CD4-positive, alpha-beta T cell treated with Interferon alpha-2 for 1 hour (primary cell): ENCODE measurements at regions not wholly inside any gene's neighbourhood (a gene's known extent, or its start where the extent isn't known, plus 50 kb on each side); places are given as distances from the start of the nearest gene placed in this dataset.

Source experiments
- DNase-seq, 2 donors: peaks; one replicate each; pipeline ENCODE4 v3.0.0-alpha.2; 2020 to 2022

DNA sequence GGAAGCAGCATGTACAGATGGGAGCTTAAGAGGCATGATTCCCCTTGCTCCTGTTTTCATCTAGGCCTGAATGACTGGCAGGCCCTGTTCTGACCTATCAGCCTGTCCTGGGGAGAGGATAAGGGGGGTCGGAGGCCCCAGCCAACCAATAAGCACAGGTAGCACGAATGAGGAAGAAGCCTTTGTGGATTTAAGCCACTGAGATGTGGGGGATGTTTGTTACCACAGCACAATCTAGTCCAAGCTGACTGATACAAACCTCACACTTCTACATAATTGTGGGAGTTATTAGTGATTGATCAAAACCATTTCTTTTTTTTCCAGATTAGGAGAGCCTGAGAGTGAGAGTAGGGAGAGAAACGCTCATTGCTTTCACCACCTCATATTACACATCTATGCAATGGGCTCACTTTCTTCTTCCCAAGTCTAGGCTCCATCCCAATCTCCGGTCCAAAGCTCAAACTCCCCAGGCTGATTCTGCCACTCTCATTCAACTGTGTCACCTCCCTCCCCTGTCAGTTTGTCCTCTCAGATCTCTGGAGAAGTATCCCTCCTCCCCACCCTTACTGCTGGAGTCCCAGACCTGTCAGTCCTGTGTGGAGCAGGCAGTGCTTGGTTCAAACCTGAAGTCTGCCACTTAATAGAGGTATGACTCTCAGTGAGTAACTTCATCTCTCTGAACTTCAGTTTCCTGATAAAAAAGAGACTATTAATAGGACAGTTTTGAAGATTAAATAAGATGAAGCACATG lies 220.5 kb downstream of the PTPRU start:
- no peak for DNase-seq

DNA sequence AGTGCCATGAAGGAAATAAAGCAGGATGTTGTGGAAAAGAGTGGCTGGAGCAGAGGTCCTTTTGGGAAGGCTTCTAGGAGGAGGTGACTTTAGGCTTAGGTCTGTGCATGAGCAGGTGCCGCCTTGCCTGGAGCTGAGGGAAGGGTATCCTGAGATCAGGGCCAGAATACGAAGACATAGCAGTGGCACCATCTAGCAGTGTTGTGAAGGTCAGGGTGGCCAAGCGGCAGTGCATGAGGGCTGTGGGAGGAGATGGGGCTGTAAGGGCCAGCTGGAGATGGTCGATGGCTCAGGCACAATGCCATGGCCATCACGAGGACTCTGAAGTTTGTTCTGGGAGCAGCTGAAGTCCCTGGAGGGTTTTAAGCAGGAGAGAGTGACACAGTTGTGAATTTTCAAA lies 219.5 kb downstream of the PTPRU start:
- DNase-seq: no peak

DNA sequence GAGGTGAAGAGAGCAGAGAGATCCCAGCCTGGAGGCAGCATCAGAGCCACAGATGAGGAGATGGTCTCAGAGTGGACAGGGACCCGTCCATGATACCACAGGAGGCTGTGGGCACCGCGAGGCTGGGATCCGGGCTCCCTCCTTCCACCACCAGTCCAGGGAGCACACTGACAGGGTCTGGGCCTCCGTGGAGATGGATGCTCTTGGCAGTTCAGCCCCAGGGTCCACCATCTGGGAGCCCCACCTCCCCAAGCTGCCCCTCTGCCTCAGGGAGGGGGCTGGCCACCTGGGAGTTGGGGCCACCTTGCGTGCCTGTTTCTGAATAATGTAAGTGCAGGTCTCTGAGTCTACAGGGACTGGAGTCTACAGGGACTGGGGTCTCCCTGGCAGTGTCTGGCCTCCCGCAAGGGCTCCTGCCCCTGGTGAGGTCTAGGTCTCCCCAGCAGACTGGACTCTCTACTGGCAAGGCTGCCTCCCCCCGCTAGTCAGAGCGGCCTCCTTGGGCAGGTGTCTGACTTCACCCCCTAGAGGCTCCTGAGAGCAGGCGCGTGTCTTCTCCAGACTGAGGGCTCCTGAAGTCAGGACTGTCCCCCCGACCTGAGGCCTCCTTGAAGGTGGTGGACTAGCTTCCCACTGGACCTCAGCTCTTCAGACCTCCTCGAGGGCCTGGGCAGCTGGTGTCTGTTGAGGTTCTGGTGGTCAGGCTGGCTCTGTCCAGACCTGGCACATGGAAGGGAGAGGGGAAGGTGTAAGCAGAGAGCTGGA lies 218.5 kb downstream of the PTPRU start:
- no peak for DNase-seq

DNA sequence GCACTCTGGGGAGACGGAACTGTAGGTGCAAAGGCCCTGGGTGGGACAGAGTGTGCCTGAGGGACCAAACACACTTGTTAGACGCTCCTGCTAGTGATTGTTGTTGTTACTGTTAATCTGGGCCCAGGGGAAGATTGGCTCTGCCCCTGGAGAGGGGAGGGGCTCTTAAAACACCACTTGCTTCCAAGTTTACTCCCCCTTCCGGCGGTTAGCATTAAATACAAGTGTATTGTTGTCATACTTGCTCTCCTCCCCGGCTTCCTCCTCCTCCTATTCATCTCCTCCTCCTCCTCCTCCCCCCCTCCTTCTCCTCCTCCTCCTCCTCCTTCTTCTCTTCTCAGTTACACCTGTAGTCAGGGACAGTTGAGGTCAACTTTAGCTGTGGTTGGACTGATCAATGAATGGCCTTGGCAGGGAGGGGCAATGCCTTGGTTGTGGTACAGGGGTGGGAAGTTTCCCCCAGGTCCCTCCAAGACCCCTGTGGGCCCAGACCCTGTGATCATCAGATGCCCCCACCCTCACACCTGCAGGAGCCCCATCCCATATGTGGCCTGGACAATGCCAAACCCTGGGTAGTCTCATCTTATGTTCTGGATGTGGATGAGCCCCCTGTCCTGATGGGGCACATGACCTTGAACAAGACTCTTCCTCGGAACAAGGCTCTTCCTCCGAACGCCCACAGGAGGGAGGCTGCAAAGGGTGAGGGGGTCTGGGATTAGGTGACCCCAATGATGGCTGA lies 217.3 kb downstream of the PTPRU start:
- DNase-seq: no peak

DNA sequence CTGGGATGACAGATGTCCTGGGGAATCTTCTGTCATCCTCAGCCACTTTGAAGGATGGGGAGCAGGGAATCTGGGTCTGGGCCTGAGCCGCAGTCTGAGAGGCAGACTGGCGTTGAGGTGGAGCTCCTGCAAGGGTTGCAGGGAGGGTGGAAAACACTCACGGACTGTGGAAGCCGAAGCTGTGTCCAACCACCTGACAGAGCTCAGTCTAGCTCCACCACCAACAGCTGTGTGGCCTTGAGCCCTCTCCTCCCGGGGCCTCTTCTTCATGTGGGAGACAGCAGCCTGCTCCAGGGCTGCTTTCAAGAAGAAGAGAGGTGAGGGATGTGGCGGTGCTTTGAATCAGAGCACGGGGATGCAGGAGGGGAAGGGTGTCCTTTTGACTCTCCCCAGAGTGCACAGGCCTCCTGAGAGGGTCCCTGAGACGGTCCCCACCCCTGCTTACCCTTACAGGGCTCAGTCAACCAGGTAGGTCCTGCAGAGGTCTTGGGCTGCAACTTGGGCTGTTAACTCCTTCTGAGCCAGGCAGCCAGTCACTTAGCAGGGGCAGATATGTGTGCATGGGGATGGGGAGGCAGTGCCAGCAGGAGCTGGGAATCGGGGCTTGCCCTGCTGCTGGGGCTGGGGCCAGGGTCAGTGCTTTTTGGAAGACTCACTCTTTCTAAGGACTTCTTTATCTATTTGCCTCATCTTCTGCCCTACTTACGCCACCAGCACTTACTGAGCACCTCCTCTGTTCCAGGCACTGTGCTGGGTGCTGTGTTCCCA lies 216.3 kb downstream of the PTPRU start:
- DNase-seq: no peak

DNA sequence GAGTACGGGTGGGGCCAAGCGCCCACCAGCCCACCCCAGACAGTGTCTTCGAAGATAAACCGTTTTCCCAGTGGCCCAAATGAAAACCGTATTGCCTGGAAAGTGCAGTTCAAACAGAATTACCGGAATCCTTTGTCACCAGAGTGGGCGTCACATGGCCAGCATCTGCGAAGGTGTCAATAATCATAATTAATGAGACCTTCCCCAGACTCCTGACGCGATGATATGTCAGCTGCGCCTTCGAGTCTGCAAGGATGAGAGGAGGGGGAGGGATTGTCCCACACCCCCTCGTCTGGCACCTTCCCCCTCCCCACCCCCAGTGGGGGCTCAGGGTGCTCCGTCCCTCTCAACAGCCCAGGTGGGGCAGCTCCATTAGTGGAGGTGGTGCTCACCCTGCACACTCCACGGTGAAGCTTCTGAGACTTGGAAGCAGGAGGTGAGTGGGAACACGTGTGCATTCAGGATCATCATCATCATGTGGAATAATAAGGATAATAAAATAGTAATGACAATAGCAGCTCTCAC lies 215.1 kb downstream of the PTPRU start:
- no peak for DNase-seq

DNA sequence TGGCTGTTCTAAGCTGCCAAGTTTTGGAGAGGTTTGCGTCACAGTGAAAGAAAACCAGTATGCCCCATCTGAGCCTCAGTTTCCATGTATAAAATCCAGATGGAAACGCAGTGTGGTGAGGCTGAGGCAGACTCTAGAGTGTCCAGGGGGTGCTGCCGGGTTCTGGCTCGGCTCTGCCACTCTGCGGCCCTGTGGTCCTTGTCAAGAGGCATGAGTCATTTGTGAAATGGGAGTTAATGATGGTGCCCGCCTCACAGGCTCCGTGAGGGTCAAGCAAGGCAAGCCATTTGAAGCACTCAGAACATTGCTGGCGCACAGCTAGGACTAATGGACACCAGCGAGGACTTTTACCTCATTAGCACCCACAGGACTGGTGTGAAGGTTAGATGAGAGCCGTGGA lies 214.3 kb downstream of the PTPRU start:
- no peak for DNase-seq

DNA sequence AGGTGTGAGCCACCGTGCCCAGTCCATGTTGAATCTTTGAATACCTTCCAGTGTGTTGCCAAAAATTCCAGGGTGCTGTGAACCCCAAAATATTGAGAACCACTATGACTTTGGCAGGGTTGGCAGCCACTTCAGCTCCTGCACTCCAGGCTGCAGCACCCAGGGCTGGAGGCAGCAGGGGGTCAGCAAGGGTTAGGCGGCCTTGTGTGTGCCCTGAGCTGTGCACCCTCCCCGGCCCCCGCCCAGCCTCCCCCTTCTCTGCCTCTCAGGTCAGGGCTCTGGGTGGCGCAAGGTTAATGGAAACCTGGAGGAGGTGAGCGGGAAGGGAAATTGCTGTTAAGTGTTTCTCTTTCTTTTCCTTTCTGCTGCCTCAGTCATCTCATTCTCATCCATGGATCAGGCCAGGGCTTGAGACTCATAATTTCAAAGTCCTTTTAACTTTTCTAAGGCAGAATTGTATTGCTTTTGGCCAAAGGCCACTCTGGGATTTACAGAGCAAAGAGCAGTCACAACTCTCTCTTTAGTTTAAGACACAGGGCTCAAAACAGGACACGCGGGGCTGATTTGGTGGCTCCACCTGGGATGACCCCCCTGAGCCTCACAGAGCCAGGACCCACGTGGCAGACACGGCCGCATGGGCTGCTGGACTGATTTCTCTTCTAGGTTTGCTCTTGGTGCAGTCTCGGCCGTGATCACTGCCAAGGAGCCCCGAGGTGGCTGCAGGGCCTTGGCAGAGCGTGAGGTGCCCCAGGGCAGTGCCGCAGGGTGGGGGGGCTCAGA lies 212.3 kb downstream of the PTPRU start:
- DNase-seq: no peak

DNA sequence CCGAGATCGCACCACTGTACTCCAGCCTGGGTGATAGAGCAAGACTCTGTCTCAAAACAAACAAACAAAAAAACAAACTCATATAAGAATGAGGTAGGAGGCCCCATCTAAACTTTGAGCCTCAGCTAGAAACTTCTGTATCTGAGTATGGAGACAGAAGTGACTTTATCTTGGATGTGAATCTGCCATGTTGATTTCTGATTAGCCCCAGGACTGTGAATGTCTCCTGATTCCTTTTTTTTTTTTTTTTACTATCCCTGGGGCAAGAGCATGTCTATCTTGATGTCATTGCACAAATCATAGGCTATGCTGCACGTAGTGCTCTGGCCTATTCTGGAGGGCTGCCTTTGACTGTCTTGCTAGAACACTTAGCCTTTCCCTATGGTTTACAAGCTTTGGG lies 211.0 kb downstream of the PTPRU start:
- DNase-seq: no peak

DNA sequence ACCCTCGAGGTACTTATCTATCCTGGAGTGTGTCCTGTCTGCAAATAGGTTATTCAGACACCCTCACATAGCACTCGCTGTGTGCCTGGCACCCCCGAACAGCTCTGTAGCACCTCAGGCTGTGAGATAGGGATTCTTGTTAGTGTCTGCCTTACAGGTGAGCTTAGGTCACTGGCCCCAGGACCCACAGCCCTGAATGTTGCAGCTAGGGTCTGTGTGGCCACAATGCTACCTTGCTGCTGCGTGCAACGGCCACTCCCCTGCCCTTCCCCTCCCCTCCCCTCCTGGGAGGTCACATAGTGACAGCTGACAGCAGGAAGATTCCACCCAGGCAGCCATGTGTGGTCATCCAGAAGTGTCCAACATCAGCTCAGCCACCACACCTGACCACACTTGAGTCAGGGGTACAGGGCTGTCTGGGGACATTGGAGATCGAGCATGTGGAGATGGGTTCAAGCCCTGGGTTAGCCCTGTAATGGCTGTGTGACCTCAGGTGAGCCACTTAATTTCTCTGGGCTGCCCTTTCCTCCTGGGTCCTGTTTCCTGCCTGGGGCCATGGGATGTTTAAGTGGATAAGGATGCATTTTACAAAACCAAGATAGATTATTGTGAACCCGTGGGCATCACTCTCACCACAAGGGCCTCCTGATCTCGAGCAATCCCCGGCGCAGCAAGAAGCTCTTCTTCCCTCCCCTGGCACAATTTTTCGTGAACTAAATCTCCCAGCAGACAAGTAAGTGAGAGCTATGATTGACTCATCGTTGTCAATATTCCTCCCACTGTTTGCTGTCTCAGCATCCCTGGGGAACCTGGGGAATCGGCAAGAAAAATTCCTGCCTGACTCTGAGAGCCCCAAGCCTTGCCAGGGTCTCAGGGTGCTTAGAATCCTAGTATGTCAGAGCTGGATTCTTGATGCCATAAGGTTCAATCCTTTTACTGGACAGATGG lies 208.7 kb downstream of the PTPRU start:
- no peak for DNase-seq

DNA sequence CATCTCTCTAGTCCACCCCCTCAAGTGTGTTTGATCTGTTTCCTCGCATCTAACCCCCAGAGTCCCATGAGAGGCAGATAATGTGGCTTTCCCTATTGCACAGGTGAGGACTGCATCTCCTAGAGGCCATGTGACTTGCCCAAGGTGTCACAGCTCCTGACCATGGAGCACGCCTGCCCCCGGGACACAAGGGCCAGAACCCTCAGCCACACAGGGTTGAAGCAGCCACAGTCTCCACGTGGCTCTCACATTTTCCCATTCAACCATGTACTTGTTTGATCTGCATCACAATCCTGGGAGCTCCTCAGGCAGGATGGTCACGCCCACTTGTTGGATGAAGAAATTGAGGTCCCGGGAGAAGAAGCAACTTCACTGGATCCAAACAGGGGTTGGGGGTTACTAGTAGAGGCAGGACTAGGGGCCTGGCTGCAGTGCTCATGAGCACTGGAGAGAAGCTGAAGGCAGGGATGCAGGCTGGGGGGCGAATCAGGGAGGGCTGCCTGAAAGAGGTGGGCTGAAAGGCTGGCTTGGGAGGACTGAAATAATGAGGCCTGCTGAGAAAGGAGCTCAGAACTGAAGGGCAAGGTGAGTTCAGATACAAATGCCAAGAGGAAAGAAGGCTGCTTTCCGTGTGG lies 207.9 kb downstream of the PTPRU start:
- DNase-seq: no peak

DNA sequence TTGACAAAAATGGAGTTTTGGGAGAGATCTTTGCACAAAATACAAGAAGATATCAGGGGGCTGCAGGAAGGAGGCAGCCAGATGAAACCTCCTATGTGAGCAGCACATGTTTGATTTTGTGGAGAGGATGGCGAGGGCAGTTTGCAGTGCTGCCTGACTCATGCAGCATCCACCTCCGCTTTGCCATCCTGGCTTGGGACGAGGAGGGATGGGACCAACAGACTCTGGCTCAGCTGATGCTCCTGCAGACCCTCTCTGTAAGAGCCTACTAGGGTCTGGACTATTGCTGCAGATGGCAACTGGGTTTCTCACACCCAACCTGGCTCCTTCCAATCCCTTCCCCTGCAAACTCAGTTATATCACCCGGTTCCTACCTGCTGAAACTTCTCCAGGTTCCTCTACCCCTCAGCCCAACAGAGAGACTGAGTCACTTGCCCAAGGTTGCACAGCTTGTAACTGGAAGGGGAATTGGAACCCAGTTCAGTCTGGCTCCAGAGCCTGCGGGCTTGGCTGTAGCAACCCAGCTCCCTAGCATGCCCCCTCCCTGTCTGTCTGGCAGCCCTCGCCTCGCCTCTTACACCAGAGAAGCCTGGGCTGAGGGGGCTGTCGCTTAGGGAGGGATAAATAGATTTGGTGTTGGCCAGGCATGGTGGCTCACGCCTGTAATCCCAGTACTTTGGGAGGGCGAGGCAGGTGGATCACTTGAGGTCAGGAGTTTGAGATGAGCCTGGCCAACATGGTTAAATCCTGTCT lies 205.8 kb downstream of the PTPRU start:
- no peak for DNase-seq

DNA sequence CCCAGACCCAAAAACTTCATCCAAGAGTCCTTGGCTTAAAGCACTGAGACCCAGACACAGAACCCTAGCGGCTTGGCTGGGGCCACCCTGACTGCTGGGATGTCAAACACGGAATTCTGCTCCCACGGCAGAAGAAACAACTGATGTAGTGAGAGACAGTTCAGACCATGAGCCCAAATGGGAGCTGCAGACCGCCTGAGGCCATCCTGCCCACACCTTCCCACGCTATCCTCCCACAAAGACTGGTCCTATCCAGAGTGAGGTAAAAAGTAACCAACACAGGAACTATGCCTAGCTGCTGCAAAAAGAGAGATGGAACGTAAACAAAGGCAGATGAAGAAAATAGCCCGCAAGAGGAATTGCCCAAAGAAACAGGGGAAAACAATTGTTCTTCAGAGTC lies 203.3 kb downstream of the PTPRU start:
- no peak for DNase-seq

DNA sequence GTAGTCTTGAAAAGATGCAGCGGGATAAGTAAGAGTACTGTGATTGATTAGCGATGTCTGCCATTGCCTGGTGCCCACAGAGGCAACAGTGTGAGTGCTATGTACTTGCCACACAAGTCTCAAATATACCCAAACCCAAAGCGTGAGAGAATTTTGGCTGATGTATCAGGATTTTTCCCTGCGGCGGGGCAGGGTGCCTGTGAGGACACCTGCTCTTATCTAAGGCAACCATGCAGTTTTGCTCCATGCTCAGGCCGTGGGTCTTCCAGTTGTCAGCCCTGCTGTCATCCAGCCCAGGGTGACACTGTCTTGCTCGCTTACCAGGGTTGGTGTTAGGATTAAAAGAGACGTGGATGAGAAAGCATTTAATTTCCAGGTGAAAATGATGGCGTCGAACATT lies 202.7 kb downstream of the PTPRU start:
- DNase-seq: no peak

DNA sequence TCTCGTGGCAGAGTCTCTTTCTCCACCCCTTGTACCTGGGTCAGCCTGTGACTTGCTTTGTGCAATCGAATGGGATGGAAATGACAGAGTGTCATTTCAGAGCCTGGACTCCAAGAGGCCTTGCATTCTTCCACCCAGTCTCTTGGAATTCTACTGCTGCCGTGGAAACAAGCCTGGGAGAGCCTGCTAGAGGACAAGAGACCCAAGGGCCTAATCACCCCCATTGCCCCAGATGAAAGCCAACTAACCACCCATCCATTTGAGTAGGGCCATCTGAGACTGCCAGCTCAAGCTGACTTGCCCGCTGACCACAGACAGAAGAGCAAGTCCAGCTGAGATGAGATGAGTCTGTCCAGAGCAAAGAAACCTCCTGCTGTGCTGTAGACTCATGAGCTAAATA lies 201.6 kb downstream of the PTPRU start:
- DNase-seq: no peak

DNA sequence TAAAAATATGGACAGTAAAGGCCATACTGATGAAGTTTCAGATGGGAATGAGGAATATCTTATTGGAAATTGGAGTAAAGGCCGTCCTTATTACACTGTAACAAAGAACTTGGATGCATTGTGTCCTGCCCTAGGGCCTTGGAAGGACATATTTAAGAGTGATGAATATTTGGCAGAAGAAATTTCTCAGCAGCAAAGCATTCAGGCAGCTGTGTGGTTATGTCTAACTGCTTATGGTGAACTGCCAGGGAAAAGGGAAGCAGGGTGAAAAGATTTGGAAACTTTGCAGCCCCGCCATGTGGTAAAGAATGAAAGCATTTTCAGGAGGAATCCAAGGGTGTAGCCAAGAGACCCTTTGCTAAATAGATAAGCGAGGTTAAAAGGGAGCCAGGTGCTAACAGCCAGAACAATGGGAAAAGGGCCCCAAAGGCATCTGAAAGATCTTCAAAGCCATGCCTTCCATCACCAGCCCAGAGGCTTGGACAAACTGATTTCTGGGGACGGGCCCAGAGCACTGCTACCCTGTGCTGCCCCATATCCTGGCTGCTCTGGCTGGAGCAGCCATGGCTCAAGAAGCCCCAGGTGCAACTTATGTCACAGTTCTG lies 200.0 kb downstream of the PTPRU start:
- no peak for DNase-seq

DNA sequence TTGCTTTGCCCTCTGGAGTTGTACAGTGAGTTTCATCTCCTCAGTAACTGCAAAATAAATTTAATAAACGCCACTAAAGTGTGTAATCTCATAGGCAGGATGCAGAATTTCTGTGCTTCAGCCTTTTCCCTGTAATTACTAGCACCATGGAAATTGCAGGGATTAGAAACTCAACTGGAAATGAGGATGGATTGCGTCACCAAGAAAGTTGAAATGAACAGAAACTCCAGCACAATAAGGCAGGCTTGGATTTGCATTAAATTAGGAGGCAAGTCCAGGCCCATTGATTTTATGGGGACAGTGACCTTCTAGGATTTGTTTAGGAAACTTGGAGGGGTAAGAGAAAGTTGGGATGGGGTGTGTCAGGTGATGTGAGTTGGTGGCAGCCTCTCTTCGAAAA lies 197.5 kb downstream of the PTPRU start:
- DNase-seq: no peak

DNA sequence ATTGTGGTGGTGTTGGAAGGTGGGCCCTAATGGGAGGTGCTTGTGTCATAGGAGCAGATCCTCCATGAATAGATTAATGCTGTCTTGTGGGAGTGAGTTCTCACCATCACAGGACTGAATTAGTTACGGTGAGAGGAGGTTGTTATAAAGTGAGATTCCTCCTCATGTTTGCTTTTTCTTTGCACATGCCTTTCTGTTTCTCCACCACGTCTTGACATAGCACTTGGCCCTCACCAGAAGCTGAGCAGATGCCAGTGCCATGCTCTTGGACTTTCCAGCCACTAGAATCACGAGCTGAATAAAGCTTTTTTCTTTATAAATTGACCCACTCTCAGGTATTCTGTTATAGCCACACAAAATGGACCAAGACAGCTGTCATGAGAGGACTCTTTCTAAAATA lies 194.8 kb downstream of the PTPRU start:
- no peak for DNase-seq

DNA sequence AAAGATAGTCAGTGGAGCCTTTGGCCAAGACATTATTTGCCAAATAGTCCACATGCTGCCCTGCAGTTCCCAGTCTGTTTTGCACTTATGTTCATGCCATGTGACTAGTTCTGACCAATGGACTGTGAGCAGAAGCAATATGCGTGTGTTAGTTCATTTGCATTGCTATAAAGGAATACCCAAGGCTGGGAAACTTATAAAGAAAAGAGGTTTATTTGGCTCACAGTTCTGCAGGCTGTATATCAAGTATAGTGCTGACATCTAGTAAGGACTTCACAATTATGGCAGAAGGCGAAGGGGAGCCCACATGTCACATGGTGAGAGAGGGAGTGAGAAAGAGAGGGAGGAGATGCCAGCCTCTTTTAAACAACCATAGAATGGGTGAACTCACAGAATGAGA lies 193.3 kb downstream of the PTPRU start:
- no peak for DNase-seq
